Vagina (tissue), 2 donors: ENCODE measurements at regions not wholly inside any gene's neighbourhood (a gene's known extent, or its start where the extent isn't known, plus 50 kb on each side); places are given as distances from the start of the nearest gene placed in this dataset.

Experiments used
- POLR2A ChIP-seq, 2 donors: fragments of 450-650 bp; IDR thresholded peaks; one replicate each; pipeline ENCODE4 v1.6.1; 2017; ENCODE audit warnings: antibody characterized with exemption in 2 of 2, mild to moderate bottlenecking in 2 of 2, moderate library complexity in 2 of 2
- POLR2AphosphoS5 ChIP-seq, 2 donors: sonication (generic); formaldehyde crosslinking; IDR thresholded peaks; one replicate each; pipeline ENCODE4 v1.9.0; 2017; ENCODE audit warnings: antibody characterized with exemption in 2 of 2, mild to moderate bottlenecking in 2 of 2, low read depth in 1 of 2; ENCODE audit not compliant: insufficient read depth in 1 of 2
- TF ChIP-seq, protein P1 (sequence below), 3 experiments: fragments of 450-650 bp in 2 of 3; fragments of 200-600 bp in 1 of 3; sonication (generic) in 1 of 3; IDR thresholded peaks; one replicate each; pipeline ENCODE4 v1.5.1; 2017 to 2019; ENCODE audit warnings: antibody characterized with exemption in 3 of 3, mild to moderate bottlenecking in 2 of 3, moderate library complexity in 2 of 3

DNA sequence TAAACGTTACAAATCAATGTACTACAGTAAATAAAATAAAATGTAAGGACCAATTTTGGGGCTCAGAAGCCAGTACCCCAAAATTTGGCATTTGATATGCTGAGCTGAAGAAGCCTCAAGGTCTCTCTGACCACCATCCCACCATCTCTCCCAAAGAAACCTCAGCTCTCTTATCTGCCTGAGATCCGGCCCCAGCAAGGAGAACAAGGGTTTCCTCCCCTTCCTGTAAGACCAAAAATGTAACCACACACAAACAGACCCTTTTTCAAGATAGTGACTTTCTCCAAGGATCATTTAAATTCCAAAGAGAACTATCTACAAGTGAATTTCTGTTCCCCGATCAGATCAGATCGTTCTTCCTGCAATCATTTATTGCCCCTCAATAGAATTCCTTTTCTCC, 68.1 kb upstream of the SLC45A1 start:
- TF ChIP-seq, protein P1, sequence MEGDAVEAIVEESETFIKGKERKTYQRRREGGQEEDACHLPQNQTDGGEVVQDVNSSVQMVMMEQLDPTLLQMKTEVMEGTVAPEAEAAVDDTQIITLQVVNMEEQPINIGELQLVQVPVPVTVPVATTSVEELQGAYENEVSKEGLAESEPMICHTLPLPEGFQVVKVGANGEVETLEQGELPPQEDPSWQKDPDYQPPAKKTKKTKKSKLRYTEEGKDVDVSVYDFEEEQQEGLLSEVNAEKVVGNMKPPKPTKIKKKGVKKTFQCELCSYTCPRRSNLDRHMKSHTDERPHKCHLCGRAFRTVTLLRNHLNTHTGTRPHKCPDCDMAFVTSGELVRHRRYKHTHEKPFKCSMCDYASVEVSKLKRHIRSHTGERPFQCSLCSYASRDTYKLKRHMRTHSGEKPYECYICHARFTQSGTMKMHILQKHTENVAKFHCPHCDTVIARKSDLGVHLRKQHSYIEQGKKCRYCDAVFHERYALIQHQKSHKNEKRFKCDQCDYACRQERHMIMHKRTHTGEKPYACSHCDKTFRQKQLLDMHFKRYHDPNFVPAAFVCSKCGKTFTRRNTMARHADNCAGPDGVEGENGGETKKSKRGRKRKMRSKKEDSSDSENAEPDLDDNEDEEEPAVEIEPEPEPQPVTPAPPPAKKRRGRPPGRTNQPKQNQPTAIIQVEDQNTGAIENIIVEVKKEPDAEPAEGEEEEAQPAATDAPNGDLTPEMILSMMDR (IDR thresholded peaks at IDR 0.05), result no peak
- TF ChIP-seq POLR2A (IDR thresholded peaks at IDR 0.05) (no peak), POLR2AphosphoS5 (IDR thresholded peaks at IDR 0.05; ENCODE audit: insufficient read depth in 1 of 2, low read depth in 1 of 2) (no peak)
